GM12872 (cell line): ENCODE measurements at regions not wholly inside any gene's neighbourhood (a gene's known extent, or its start where the extent isn't known, plus 50 kb on each side); places are given as distances from the start of the nearest gene placed in this dataset.

Experiments
- TF ChIP-seq, protein P1 (sequence below): IDR thresholded peaks from 3 replicates; pipeline ENCODE4 v1.5.1; 2011; ENCODE audit warnings: low read depth, mild to moderate bottlenecking, low read length, moderate library complexity; ENCODE audit not compliant: insufficient read depth

DNA sequence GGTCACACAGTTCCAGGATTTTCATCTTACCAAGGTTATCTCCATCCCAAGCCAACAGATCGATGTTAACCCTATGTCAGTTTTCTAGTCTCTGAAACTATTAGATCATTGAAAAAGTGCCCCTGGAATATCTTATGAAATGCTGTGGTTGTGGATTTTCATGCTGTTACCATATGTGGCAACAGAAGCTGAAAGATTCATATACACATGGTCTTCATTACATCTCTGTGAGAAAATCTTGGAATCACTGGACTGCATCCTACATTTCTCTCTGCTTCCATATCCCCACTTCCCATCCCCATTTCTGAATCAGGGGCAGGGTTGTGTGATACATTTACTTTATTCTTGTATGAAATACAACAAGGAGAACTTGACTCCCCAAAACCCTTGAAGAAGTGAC, 146.1 kb downstream of the SLC16A9 start:
- TF ChIP-seq, protein P1, sequence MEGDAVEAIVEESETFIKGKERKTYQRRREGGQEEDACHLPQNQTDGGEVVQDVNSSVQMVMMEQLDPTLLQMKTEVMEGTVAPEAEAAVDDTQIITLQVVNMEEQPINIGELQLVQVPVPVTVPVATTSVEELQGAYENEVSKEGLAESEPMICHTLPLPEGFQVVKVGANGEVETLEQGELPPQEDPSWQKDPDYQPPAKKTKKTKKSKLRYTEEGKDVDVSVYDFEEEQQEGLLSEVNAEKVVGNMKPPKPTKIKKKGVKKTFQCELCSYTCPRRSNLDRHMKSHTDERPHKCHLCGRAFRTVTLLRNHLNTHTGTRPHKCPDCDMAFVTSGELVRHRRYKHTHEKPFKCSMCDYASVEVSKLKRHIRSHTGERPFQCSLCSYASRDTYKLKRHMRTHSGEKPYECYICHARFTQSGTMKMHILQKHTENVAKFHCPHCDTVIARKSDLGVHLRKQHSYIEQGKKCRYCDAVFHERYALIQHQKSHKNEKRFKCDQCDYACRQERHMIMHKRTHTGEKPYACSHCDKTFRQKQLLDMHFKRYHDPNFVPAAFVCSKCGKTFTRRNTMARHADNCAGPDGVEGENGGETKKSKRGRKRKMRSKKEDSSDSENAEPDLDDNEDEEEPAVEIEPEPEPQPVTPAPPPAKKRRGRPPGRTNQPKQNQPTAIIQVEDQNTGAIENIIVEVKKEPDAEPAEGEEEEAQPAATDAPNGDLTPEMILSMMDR, result no peak

DNA sequence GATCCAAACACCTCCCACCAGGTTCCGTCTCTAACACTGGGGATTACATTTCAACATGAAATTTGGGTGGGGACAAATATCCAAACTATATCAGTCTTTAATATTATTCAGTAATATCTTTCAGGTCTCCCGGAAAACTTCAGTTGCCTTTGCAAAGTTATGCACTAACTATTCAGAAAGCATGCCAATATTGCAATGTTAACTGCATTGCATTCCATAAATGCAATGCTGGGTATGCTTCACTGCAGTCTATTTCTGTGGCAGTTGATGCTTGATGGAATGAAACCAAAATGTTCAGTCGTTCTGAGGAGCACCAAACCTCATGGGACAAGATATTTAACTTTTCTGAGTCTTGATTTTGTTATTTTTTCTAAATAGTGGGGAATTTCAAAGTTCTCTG, 147.5 kb downstream of the SLC16A9 start:
- TF ChIP-seq, protein P1, result no peak

DNA sequence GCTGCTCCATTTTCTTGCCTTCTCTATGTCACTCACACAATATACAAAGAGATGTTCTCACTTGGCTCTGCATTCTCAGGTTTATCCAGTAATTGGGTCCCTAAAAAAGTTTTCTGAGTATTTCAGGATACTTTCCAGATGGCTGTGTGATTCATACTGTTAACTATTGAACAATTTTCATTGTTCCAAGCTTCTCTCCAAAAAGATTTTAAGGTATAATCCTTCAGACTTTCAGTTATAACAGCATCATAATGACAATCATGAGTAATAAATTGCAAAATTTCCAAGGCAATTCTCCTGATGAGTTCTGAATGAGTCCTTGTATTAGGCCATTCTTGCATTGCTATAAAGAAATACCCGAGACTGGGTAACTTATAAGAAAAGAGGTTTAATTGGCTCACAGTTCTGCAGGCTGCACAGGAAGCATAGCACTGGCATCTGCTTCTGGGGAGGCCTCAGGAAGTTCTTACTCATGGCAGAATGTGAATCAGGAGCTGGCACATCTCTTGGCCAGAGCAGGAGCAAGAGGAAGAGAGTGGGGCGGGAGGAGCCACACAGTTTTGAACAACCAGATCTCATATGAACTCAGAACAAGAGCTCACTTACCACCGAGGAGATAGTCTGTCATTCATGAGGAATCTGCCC, 148.1 kb downstream of the SLC16A9 start:
- TF ChIP-seq, protein P1, result no peak

DNA sequence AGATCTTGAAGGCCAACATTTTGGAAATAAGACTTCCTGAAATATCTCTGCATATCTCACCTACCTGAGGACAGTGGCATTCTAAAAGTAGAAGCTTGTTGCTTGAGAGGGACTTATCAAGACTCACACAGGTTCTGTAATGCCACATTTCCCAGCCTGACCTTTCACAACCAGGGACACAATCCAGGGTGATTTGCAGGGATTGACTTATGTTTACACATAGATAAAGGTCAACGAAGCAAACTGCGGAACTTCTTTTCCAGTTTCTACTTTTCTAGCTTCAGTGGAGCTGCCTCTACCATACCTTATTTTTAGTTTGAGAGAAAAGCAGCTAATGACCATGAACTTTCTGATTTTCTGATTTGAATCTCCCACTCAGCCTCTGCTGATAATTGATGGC, 148.7 kb downstream of the SLC16A9 start:
- TF ChIP-seq, protein P1, result no peak

DNA sequence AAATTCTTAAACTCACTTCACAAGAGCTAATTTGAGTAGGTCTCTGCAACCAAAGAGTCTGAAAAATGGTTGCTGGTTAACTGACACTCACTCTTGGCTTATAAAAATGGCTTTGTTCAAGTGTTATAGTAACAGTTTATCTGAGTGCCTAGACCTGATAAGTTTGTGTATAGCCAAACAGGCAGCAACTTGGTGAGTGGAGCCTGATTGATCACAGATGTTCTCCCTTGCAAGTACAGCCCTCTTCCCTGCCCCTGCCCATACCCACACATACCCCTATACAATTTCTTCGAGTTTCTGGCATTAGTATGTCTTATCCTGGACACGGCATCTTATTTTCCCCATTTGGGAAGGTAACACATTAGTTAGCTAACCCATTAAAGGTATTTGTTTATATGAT, 149.5 kb downstream of the SLC16A9 start:
- TF ChIP-seq, protein P1, result no peak

DNA sequence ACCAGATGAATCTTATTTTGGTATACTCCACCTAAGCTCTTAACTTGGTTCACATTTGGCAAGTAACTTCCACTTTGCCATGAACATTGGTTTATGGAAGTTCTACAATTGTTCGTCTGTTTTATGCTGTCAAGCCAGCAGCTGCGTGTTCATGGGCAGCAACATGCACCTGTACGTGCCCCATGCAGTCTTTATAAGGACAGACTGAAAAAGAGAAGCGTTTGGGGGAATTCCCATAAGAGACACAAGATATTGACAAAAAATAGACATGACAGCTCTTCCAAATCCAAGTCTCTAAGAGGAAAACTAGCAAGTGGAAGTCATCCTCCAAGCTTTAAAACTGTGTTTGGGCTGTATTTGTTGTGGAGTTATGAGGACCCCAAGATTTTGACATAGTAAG, 151.6 kb downstream of the SLC16A9 start:
- TF ChIP-seq, protein P1, result no peak

DNA sequence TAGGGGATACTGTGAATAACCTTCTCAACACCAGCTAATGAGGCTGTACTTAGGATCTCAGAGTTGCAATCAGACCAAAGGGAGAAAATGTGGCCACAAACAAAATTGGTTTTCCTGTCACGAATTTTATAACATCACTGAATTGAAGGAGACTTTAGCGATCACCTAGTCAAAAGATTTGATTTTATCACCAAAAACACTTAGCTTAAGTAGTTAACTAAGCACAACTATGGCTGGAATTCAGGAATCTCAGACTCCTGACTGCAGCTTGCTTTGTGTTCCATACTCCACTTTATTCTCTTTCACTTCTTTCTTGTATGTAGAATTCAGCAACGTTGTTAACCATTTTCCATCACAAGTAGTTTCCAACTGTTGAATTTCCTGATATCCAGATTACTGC, 152.0 kb downstream of the SLC16A9 start:
- TF ChIP-seq, protein P1, result no peak
